ENCODE measurements at regions not wholly inside any gene's neighbourhood (a gene's known extent, or its start where the extent isn't known, plus 50 kb on each side); places are given as distances from the start of the nearest gene placed in this dataset.

GRCh38 chr1:79741720-79742421, 735.3 kb upstream of the ADGRL4 start:
- no peak for TF ChIP-seq CTCF (IDR thresholded peaks at IDR 0.05; ENCODE audit: poor library complexity, severe bottlenecking)
- no peak for TF ChIP-seq TAF1 (IDR thresholded peaks at IDR 0.05; ENCODE audit: low read depth)

Data from neural cell (in vitro differentiated cells).